Esophagus squamous epithelium (tissue), 4 donors: ENCODE measurements at regions not wholly inside any gene's neighbourhood (a gene's known extent, or its start where the extent isn't known, plus 50 kb on each side); places are given as distances from the start of the nearest gene placed in this dataset.

ENCODE experiments used
- CTCF ChIP-seq, 6 experiments: fragments of 450-650 bp in 4 of 6; fragments of 200-600 bp in 2 of 6; sonication (generic) in 2 of 6; IDR thresholded peaks; one replicate each; pipeline ENCODE4 v1.5.1; 2016 to 2019; ENCODE audit warnings: antibody characterized with exemption in 6 of 6, mild to moderate bottlenecking in 4 of 6, moderate library complexity in 4 of 6
- POLR2A ChIP-seq, 4 donors: fragments of 450-650 bp; IDR thresholded peaks; one replicate each; pipeline ENCODE4 v1.6.1; 2017; ENCODE audit warnings: antibody characterized with exemption in 4 of 4, mild to moderate bottlenecking in 4 of 4, moderate library complexity in 3 of 4

GRCh38 chr3:124131158-124131557, 139.2 kb upstream of the ROPN1 start:
- TF ChIP-seq CTCF (IDR thresholded peaks at IDR 0.05) (no peak), POLR2A (IDR thresholded peaks at IDR 0.05) (no peak)
